HuH-7.5 (cell line): ENCODE measurements at regions not wholly inside any gene's neighbourhood (a gene's known extent, or its start where the extent isn't known, plus 50 kb on each side); places are given as distances from the start of the nearest gene placed in this dataset.

ENCODE experiments used
- DNase-seq: peaks from one replicate; pipeline ENCODE4 v3.0.0; 2011; ENCODE audit warnings: low spot score

GRCh38 chr13:50580684-50581305 lies 262.7 kb downstream of the DLEU7 start:
- no peak for DNase-seq

GRCh38 chr13:50581586-50582196 lies 261.8 kb downstream of the DLEU7 start:
- DNase-seq, result no peak

- DNase-seq, result no peak
These were observed 258.5 kb downstream of the DLEU7 start for GRCh38 chr13:50584856-50585580.

GRCh38 chr13:50585674-50586413 lies 257.6 kb downstream of the DLEU7 start:
- DNase-seq, result no peak

- DNase-seq, result no peak
These were observed 256.9 kb downstream of the DLEU7 start for GRCh38 chr13:50586414-50587083.

DNA sequence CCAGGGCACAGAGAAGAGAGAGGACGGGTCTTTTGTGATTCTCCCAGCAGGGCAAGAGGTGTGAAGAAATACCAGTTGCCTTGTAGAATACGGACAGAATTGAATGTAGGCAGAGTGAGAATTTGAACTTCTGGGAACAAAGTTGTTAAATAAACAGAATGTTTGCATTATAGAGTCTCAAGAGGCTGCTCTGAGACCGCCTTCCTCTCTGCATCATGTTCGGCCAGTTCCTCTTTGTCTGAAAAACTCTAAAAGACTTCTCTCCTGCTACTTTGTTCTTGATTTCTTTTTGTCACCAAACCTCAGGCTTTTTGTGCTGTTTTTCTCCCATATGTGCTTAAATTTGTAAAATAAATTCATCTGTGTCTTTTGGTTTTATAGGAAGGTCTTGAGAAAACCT lies 256.4 kb downstream of the DLEU7 start:
- no peak for DNase-seq

DNA sequence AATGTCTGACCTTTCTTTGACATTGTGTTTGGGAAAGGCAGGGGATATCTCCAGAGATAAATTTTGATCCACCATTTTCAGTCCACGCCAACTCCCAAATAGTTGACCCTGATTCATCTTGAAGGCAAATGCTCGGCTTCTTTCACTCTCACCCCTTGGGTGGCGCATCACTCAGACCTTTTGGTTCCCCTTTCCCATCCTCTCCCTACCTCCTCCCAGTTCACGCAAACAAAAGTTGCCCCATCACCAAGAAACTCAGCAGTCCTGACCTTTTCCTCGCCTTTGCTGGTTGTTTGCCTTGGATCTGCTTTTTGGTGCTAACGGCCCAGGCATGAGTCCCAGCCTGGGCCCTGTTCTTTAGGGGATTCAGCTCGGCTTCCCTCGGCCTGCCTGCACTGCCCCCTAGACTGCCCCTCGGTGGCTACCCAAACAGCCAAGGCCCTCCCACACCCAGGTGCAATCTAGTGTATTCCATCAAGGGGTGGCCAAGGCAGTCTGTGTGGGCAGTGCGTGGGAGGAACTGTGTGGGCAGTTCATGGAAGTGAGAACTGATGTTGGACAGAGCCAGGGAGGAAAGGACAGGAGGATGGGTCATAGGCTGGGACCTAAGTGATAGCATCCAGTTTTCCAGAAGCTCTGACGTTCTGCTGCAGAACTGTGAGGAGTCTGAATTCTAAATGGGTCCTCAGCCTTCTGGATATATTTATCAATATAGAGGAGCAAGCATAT lies 255.7 kb downstream of the DLEU7 start:
- no peak for DNase-seq

DNA sequence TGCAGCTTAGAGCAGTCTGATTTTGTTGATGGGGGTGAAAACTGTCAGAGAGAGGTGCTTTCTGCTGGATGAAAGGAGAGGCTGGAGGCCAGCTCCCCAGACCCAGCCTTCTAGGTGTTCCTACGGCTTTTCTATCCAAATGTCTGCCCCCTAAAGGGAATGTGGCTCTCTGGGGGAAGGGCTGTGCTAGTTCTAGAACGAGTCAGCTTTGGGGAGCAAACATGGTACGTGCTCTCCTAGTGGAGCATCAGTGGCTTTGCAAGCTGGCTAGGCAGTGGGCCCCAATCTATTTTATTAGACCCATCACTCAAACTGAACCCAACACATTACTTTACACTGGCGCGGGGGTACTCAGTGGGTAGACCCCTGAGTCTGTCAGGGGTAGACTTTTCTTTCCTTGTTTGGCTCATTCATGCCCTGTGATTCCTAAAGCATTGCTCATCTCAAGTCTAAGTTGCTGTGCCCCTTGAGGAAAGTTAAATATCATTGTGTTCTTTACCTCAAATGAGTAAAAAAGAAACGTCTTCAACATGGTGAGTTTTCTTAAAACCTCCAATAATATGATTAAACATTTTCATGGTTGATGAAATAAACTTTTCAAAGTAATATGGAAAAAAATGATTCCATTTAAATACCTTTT lies 254.9 kb downstream of the DLEU7 start:
- no peak for DNase-seq

DNA sequence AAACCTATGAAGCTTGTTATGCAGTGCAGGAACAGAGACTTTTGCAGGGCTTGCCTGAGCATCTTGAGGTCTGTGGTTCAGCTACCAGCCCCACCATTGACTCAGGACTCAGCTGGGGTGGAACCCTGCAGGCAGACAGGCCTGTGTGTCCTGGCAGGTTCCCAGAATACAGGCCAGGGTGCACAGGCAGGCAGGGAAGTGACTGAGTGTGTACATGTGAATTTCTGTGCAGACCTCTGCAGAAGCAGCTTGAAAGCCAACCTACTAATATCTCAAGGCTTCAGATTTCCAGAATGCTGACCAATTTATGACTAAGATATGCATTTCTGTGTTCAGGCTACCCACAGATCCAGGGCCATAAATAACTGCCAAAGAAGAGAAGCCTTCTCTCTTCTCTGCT lies 254.4 kb downstream of the DLEU7 start:
- DNase-seq, result no peak

- no peak for DNase-seq
These were observed 253.8 kb downstream of the DLEU7 start for GRCh38 chr13:50589651-50590054.

DNA sequence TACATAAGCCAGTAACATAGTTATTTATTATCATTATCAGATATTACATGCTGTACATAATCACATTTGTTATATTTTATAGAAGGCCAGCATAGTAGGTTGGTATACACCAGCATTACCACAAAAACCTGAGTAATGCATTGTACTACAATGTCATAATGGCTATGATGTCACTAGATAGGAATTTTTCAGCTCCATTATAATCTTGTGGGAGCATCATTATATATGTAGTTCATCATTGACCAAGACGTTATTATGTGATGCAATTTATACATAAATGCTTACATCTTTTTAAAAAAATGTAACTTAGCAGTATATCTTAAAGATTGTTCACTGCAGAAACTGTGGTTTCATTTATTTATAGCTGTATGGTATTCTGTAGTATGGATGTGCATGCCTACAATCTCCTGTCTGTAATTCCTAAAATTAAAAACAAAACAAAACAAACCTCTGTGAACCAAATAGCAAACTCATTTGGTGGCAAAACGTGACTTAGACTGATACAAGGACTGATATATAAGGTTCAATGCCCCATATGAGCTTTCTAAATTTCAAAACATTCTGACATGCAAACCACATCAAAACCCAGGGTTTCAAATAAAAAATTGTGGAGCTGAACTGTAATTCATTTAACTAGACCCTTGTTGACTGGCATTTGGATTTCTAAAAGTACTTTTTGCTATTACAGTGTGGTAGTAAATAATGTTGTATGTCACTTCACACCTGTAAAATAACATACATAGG lies 250.9 kb downstream of the DLEU7 start:
- DNase-seq, result no peak

DNA sequence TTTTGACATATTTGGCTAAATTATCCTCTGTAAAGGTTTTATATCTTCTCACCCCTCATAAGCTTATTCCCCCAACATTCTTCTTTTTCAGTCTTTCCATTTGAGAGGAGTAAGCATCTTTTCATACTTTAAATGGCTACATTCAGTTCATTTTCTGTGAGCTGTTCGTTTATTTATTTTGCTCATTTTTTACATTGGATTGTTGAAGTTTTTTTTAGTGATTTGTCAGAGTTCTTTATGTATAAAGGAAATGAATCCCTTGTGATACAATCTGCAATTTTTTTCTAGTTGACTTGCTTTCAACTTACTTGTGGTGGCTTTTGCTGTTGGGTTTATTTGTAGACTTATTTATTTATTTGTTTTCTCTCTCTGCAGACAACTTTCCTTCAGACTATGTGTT lies 250.3 kb downstream of the DLEU7 start:
- no peak for DNase-seq

- no peak for DNase-seq
These were observed 249.0 kb downstream of the DLEU7 start for GRCh38 chr13:50594276-50595051.

GRCh38 chr13:50595196-50595595 lies 248.3 kb downstream of the DLEU7 start:
- no peak for DNase-seq

- no peak for DNase-seq
These were observed 247.3 kb downstream of the DLEU7 start for GRCh38 chr13:50596156-50596555.

- DNase-seq, result no peak
These were observed 246.7 kb downstream of the DLEU7 start for GRCh38 chr13:50596776-50597203.

DNA sequence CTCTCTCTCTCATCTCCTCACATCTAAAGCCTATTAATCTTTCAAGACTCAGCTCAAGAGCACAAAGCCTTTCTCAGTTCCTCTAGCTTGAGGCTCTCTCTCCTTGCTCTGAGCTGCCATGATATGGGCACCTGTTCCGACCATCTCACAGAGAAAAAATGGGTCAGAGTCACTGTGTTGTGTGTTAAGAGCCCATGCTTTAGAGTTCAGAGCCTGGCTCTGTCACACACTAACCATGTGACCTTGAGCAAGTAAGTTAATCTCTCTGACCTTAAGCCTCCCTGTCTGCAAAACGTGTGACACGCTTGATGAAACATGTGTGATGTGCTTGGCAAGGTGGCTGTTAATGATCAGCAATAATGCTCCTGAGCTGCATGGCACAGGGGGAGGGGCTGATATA lies 245.2 kb downstream of the DLEU7 start:
- no peak for DNase-seq

DNA sequence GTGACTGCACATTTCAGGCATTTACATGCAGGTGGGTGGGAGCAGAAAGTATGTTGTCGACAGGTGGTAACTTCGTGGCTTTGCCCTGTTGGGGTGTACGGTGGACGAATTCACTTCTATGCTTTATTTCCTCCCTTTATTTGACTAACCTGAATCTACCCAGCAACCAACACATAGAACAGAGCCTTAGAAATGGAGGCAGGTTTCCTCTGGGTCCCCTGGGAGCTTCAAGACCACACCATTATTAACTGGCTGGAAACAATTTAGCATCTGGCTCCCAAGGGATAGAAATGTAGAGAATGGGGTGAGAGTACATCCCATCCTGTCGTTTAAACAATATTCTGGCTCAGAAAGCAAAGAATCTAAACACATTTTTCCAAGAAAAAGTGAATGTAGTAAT lies 244.4 kb downstream of the DLEU7 start:
- no peak for DNase-seq

GRCh38 chr13:50599927-50600326 lies 243.6 kb downstream of the DLEU7 start:
- no peak for DNase-seq

DNA sequence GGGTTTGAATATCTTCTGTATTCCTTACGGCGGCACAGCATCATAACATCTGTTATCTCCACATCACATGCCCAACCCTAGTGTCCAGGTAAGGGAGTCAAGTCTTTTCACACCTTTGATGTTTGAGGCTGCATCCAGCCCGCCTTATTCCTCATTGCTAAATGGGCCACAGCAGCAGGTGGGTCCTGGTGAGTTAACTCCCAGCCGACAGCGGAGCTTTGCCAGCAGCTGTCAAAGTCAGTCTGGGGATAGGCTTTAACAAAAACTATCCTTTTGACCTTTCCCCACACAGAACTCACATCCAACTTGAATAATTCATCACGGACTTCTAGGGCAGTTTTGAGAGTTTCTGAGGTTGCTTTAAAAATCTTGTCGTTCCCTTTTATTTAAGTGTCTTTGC lies 235.1 kb downstream of the DLEU7 start:
- DNase-seq, result no peak
